Loucy (cell line): ENCODE measurements at regions not wholly inside any gene's neighbourhood (a gene's known extent, or its start where the extent isn't known, plus 50 kb on each side); places are given as distances from the start of the nearest gene placed in this dataset.

ENCODE experiments used
- H2AFZ ChIP-seq: fragments of 200-600 bp; sonication (generic); 2 replicates; pipeline ENCODE4 v1.6.0; 2016; ENCODE audit warnings: antibody characterized with exemption, mild to moderate bottlenecking, low read length, moderate library complexity
- H3F3A ChIP-seq: fragments of 200-600 bp; 2 replicates; pipeline ENCODE4 v1.6.0; 2016; ENCODE audit warnings: antibody characterized with exemption, low read depth, mild to moderate bottlenecking
- H3K27me3 ChIP-seq: fragments of 200-600 bp; sonication (generic); 2 replicates; pipeline ENCODE4 v1.6.1; 2014; ENCODE audit warnings: low read length, mild to moderate bottlenecking; ENCODE audit not compliant: insufficient read depth, poor library complexity, severe bottlenecking
- H3K36me3 ChIP-seq: fragments of 200-600 bp; sonication (generic); 2 replicates; pipeline ENCODE4 v1.6.1; 2016; ENCODE audit warnings: low read length; ENCODE audit not compliant: insufficient read depth
- H3K4me1 ChIP-seq: fragments of 200-600 bp; sonication (generic); 2 replicates; pipeline ENCODE4 v1.5.1; 2014; ENCODE audit warnings: low read length, mild to moderate bottlenecking; ENCODE audit not compliant: insufficient read depth, poor library complexity, severe bottlenecking
- H3K4me2 ChIP-seq: fragments of 200-600 bp; sonication (generic); 2 replicates; pipeline ENCODE4 v1.6.0; 2014; ENCODE audit warnings: antibody characterized with exemption, low read length, low read depth, mild to moderate bottlenecking; ENCODE audit not compliant: poor library complexity, severe bottlenecking
- H3K4me3 ChIP-seq: fragments of 200-600 bp; sonication (generic); 2 replicates; pipeline ENCODE4 v1.5.1; 2014; ENCODE audit warnings: low read length, mild to moderate bottlenecking, mixed read lengths; ENCODE audit not compliant: poor library complexity, severe bottlenecking
- H3K79me2 ChIP-seq: fragments of 200-600 bp; sonication (generic); 2 replicates; pipeline ENCODE4 v1.6.1; 2014; ENCODE audit warnings: low read length; ENCODE audit not compliant: insufficient read depth
- H3K9ac ChIP-seq: fragments of 200-600 bp; sonication (generic); 2 replicates; pipeline ENCODE4 v1.6.0; 2014; ENCODE audit warnings: mild to moderate bottlenecking, low read depth, low read length, moderate library complexity; ENCODE audit not compliant: poor library complexity, severe bottlenecking
- H3K9me2 ChIP-seq: fragments of 200-600 bp; sonication (generic); replicated peaks from 2 replicates; pipeline ENCODE4 v1.6.1; 2016; ENCODE audit warnings: low read depth, low read length, mixed read lengths
- H3K9me3 ChIP-seq: fragments of 200-600 bp; sonication (generic); 2 replicates; pipeline ENCODE4 v1.6.1; 2014; ENCODE audit warnings: mild to moderate bottlenecking, antibody characterized with exemption, low read length, low read depth; ENCODE audit not compliant: insufficient read depth
- H4K20me1 ChIP-seq: fragments of 200-600 bp; sonication (generic); 2 replicates; pipeline ENCODE4 v1.6.0; 2014; ENCODE audit warnings: antibody characterized with exemption, low read length, mild to moderate bottlenecking; ENCODE audit not compliant: insufficient read depth, poor library complexity, severe bottlenecking
- CTCF ChIP-seq: fragments of 200-600 bp; sonication (generic); conservative IDR thresholded peaks from 2 replicates; pipeline ENCODE4 v1.5.1; 2014; ENCODE audit warnings: mild to moderate bottlenecking, antibody characterized with exemption, low read length
- EZH2phosphoT487 ChIP-seq: fragments of 200-600 bp; IDR thresholded peaks from 2 replicates; pipeline ENCODE4 v1.6.1; 2018; ENCODE audit warnings: antibody characterized with exemption, mild to moderate bottlenecking, moderate library complexity, borderline replicate concordance

DNA sequence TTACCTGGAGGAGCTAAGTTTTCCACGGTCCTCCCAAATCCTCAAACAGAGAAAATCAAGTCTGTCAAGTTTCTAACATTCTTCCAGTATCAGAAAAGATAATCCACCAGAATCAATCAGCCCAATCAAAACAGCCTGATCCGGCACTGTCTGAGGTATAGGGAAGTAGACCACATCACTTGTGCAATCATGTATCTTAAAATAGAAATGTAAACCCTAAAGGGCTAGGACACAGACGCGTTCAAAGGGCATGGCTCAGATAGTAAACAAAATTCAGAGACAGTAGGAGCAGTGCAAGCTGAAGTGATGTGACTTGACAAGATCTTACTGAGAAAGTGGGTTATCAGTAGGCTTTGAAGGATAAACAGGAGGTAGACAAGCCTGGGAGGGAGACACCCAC is 252.4 kb upstream of the DAPK1 start:
- Histone ChIP-seq H3K36me3 (no peaks in the 10 kb centered on the region), H3K9me3 (no peaks in the 10 kb centered on the region), H3K4me3 (no peak overlapping the region), H2AFZ (no peak overlapping the region), H3K27me3 (no peaks in the 10 kb centered on the region), H3F3A (no peaks in the 10 kb centered on the region), H3K4me2 (no peak overlapping the region), H3K4me1 (no peaks in the 10 kb centered on the region), H3K9ac (no peak overlapping the region), H3K79me2 (no peaks in the 10 kb centered on the region), H4K20me1 (no peaks in the 10 kb centered on the region), H3K9me2 (no peaks in the 10 kb centered on the region)
- TF ChIP-seq EZH2phosphoT487 (no peak), CTCF (no peak)

GRCh38 chr9:87247097-87247496 is 250.6 kb upstream of the DAPK1 start:
- TF ChIP-seq CTCF (no peak), EZH2phosphoT487 (no peak)
- H3K9ac ChIP-seq: no peak overlapping the region
- no peak overlapping the region for H3K4me2 ChIP-seq
- H3K4me3 ChIP-seq: no peak overlapping the region
- H3K9me3 ChIP-seq: no peaks in the 10 kb centered on the region
- no peaks in the 10 kb centered on the region for H3K27me3 ChIP-seq
- H3F3A ChIP-seq: no peaks in the 10 kb centered on the region
- H4K20me1 ChIP-seq: no peaks in the 10 kb centered on the region
- no peaks in the 10 kb centered on the region for H3K36me3 ChIP-seq
- H2AFZ ChIP-seq: no peak overlapping the region
- H3K79me2 ChIP-seq: no peaks in the 10 kb centered on the region
- no peaks in the 10 kb centered on the region for H3K9me2 ChIP-seq
- no peaks in the 10 kb centered on the region for H3K4me1 ChIP-seq

- Histone ChIP-seq H3K27me3 (no peaks in the 10 kb centered on the region), H3K9me3 (no peaks in the 10 kb centered on the region), H3K9me2 (no peaks in the 10 kb centered on the region), H3K36me3 (no peaks in the 10 kb centered on the region), H3K9ac (no peak overlapping the region), H3K79me2 (no peaks in the 10 kb centered on the region), H3K4me2 (no peak overlapping the region), H3F3A (no peaks in the 10 kb centered on the region), H3K4me1 (no peaks in the 10 kb centered on the region), H2AFZ (no peak overlapping the region), H3K4me3 (no peak overlapping the region), H4K20me1 (no peaks in the 10 kb centered on the region)
- TF ChIP-seq EZH2phosphoT487 (no peak), CTCF (no peak)
Measured at GRCh38 chr9:87249029-87249428, 248.6 kb upstream of the DAPK1 start.
